SKM-1 (cell line): ENCODE measurements at regions not wholly inside any gene's neighbourhood (a gene's known extent, or its start where the extent isn't known, plus 50 kb on each side); places are given as distances from the start of the nearest gene placed in this dataset.

ENCODE experiments used
- DNase-seq: peaks from one replicate; lab custom pipeline; 2025; ENCODE audit not compliant: unreplicated experiment; lab: John Stamatoyannopoulos, UW

GRCh38 chr9:115209601-115210306 is 91.8 kb upstream of the TNC start:
- DNase-seq: no peak

GRCh38 chr9:115210699-115211098 is 92.7 kb upstream of the TNC start:
- no peak for DNase-seq

GRCh38 chr9:115211413-115212124 is 93.6 kb upstream of the TNC start:
- no peak for DNase-seq

- DNase-seq: no peak
Measured at GRCh38 chr9:115212125-115212605, 94.2 kb upstream of the TNC start.

- DNase-seq: no peak
Measured at GRCh38 chr9:115212832-115213231, 94.9 kb upstream of the TNC start.

- no peak for DNase-seq
Measured at GRCh38 chr9:115213818-115214334, 95.9 kb upstream of the TNC start.

- no peak for DNase-seq
Measured at GRCh38 chr9:115216873-115217272, 98.9 kb upstream of the TNC start.

- no peak for DNase-seq
Measured at GRCh38 chr9:115220319-115221005, 102.5 kb upstream of the TNC start.

GRCh38 chr9:115223471-115223870 is 105.5 kb upstream of the TNC start:
- DNase-seq: no peak

- DNase-seq: no peak
Measured at GRCh38 chr9:115225459-115226116, 107.6 kb upstream of the TNC start.

- no peak for DNase-seq
Measured at GRCh38 chr9:115226152-115226551, 108.2 kb upstream of the TNC start.

GRCh38 chr9:115229496-115229895 is 111.5 kb upstream of the TNC start:
- DNase-seq: no peak

- DNase-seq: no peak
Measured at GRCh38 chr9:115230924-115231515, 113.1 kb upstream of the TNC start.

GRCh38 chr9:115232181-115232774 is 114.3 kb upstream of the TNC start:
- DNase-seq: no peak

- no peak for DNase-seq
Measured at GRCh38 chr9:115234094-115234493, 116.1 kb upstream of the TNC start.

- no peak for DNase-seq
Measured at GRCh38 chr9:115235221-115235620, 117.3 kb upstream of the TNC start.

- no peak for DNase-seq
Measured at GRCh38 chr9:115237385-115237998, 119.5 kb upstream of the TNC start.

GRCh38 chr9:115240676-115241075 is 122.7 kb upstream of the TNC start:
- DNase-seq: no peak

GRCh38 chr9:115241641-115242040 is 123.7 kb upstream of the TNC start:
- no peak for DNase-seq

- DNase-seq: no peak
Measured at GRCh38 chr9:115249488-115249887, 131.5 kb upstream of the TNC start.
